EH (cell line): ENCODE measurements at regions not wholly inside any gene's neighbourhood (a gene's known extent, or its start where the extent isn't known, plus 50 kb on each side); places are given as distances from the start of the nearest gene placed in this dataset.

ENCODE experiments used
- DNase-seq: peaks from one replicate; pipeline ENCODE4 v3.0.0-alpha.2; 2015; ENCODE audit warnings: low read depth

GRCh38 chr13:103430368-103430767 is 364.2 kb upstream of the SLC10A2 start:
- DNase-seq = no peak

- DNase-seq = no peak
Observed at GRCh38 chr13:103410002-103410401, 343.8 kb upstream of the SLC10A2 start.

GRCh38 chr13:103406967-103407366 is 340.8 kb upstream of the SLC10A2 start:
- DNase-seq = no peak

GRCh38 chr13:103405297-103405696 is 339.1 kb upstream of the SLC10A2 start:
- DNase-seq = no peak

- DNase-seq = no peak
Observed at GRCh38 chr13:103403814-103404213, 337.6 kb upstream of the SLC10A2 start.

GRCh38 chr13:103403148-103403740 is 337.0 kb upstream of the SLC10A2 start:
- no peak for DNase-seq

GRCh38 chr13:103395139-103395538 is 328.9 kb upstream of the SLC10A2 start:
- no peak for DNase-seq

- no peak for DNase-seq
Observed at GRCh38 chr13:103394618-103395017, 328.4 kb upstream of the SLC10A2 start.

GRCh38 chr13:103391936-103392335 is 325.7 kb upstream of the SLC10A2 start:
- DNase-seq = no peak

GRCh38 chr13:103388839-103389238 is 322.6 kb upstream of the SLC10A2 start:
- DNase-seq = no peak

- no peak for DNase-seq
Observed at GRCh38 chr13:103386341-103386740, 320.1 kb upstream of the SLC10A2 start.

GRCh38 chr13:103373916-103374315 is 307.7 kb upstream of the SLC10A2 start:
- no peak for DNase-seq

GRCh38 chr13:103371271-103371670 is 305.1 kb upstream of the SLC10A2 start:
- no peak for DNase-seq

- no peak for DNase-seq
Observed at GRCh38 chr13:103370790-103371189, 304.6 kb upstream of the SLC10A2 start.

- no peak for DNase-seq
Observed at GRCh38 chr13:103358255-103358932, 292.2 kb upstream of the SLC10A2 start.

GRCh38 chr13:103356226-103356864 is 290.1 kb upstream of the SLC10A2 start:
- DNase-seq = no peak

- DNase-seq = no peak
Observed at GRCh38 chr13:103354171-103354570, 288.0 kb upstream of the SLC10A2 start.

GRCh38 chr13:103351035-103351828 is 285.0 kb upstream of the SLC10A2 start:
- peak; percentile 27 for DNase-seq

- no peak for DNase-seq
Observed at GRCh38 chr13:103350147-103350546, 283.9 kb upstream of the SLC10A2 start.

GRCh38 chr13:103349211-103349980 is 283.2 kb upstream of the SLC10A2 start:
- no peak for DNase-seq

- DNase-seq = no peak
Observed at GRCh38 chr13:103335241-103335640, 269.0 kb upstream of the SLC10A2 start.

GRCh38 chr13:103331924-103332323 is 265.7 kb upstream of the SLC10A2 start:
- DNase-seq = no peak
